ENCODE measurements at regions not wholly inside any gene's neighbourhood (a gene's known extent, or its start where the extent isn't known, plus 50 kb on each side); places are given as distances from the start of the nearest gene placed in this dataset.

DNA sequence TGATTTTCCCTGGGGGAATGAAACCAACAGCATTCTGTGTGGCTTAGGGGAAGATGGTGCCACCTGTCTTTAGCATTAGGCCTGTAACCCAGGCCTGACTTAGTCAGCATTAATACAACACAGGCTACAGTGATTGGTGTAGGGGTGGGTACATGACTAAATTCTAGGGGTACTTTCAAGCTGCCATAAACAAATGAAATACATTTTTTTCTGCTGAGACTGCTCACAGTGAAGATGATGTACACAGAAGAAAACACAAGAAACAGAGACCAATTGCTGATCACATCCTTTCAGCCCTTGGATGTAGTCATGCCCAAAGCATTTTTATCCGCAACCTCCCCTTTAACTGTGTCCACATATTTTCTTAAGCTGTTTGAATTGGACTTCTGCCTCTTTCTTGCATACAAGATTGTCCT lies 527.2 kb downstream of the KCTD16 start:
- TF ChIP-seq, protein P1, sequence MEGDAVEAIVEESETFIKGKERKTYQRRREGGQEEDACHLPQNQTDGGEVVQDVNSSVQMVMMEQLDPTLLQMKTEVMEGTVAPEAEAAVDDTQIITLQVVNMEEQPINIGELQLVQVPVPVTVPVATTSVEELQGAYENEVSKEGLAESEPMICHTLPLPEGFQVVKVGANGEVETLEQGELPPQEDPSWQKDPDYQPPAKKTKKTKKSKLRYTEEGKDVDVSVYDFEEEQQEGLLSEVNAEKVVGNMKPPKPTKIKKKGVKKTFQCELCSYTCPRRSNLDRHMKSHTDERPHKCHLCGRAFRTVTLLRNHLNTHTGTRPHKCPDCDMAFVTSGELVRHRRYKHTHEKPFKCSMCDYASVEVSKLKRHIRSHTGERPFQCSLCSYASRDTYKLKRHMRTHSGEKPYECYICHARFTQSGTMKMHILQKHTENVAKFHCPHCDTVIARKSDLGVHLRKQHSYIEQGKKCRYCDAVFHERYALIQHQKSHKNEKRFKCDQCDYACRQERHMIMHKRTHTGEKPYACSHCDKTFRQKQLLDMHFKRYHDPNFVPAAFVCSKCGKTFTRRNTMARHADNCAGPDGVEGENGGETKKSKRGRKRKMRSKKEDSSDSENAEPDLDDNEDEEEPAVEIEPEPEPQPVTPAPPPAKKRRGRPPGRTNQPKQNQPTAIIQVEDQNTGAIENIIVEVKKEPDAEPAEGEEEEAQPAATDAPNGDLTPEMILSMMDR (optimal IDR thresholded peaks at IDR 0.05 in 1 of 3, IDR thresholded peaks at IDR 0.05 in 1 of 3, conservative IDR thresholded peaks at IDR 0.05 in 1 of 3; ENCODE audit: extremely low read depth in 1 of 3, insufficient read depth in 2 of 3, low read length in 3 of 3) = no peak
- no peak for TF ChIP-seq EZH2 (IDR thresholded peaks at IDR 0.05; ENCODE audit: low read length)

All from keratinocyte (primary cell).